Lower leg skin (tissue), 3 donors: ENCODE measurements at regions not wholly inside any gene's neighbourhood (a gene's known extent, or its start where the extent isn't known, plus 50 kb on each side); places are given as distances from the start of the nearest gene placed in this dataset.

ENCODE experiments used
- CTCF ChIP-seq, 3 donors: fragments of 450-650 bp; IDR thresholded peaks; one replicate each; pipeline ENCODE4 v1.5.1; 2016; ENCODE audit warnings: antibody characterized with exemption in 3 of 3, mild to moderate bottlenecking in 3 of 3, moderate library complexity in 2 of 3
- POLR2A ChIP-seq, 2 donors: fragments of 450-650 bp; IDR thresholded peaks; one replicate each; pipeline ENCODE4 v1.6.1; 2016 to 2017; ENCODE audit warnings: antibody characterized with exemption in 2 of 2, mild to moderate bottlenecking in 1 of 2, moderate library complexity in 1 of 2

- no peak for TF ChIP-seq CTCF (IDR thresholded peaks at IDR 0.05)
- no peak for TF ChIP-seq POLR2A (IDR thresholded peaks at IDR 0.05)
These were observed 69.0 kb upstream of the CCDC80 start for GRCh38 chr3:112709911-112710310.
